Peyer's patch (tissue), 4 donors: ENCODE measurements at regions not wholly inside any gene's neighbourhood (a gene's known extent, or its start where the extent isn't known, plus 50 kb on each side); places are given as distances from the start of the nearest gene placed in this dataset.

Experiments used
- DNase-seq, 3 donors: peaks; one replicate each; pipeline ENCODE4 v3.0.0-alpha.2; 2017 to 2019
- H3K27ac ChIP-seq, 4 donors: fragments of 200-600 bp; sonication (generic); one replicate each; pipeline ENCODE4 v1.5.1; 2016 to 2019
- H3K27me3 ChIP-seq, 2 donors: fragments of 200-600 bp; sonication (generic); one replicate each; pipeline ENCODE4 v1.5.1; 2019
- H3K36me3 ChIP-seq, 3 donors: fragments of 200-600 bp; sonication (generic); one replicate each; pipeline ENCODE4 v1.5.1; 2016 to 2019
- H3K4me1 ChIP-seq, 4 donors: fragments of 200-600 bp; sonication (generic); one replicate each; pipeline ENCODE4 v1.5.1; 2016 to 2019
- H3K4me3 ChIP-seq, 4 donors: fragments of 200-600 bp; sonication (generic); 1 replicate in 3 of 4; 2 replicates in 1 of 4; pipeline ENCODE4 v1.5.1; 2016 to 2019; ENCODE audit warnings: mild to moderate bottlenecking in 1 of 4
- H3K9me3 ChIP-seq, 4 donors: fragments of 200-600 bp; sonication (generic); one replicate each; pipeline ENCODE4 v1.5.1; 2016 to 2019; ENCODE audit warnings: mild to moderate bottlenecking in 1 of 4
- POLR2A ChIP-seq, 2 donors: fragments of 450-650 bp; IDR thresholded peaks; one replicate each; pipeline ENCODE4 v1.5.1; 2017; ENCODE audit warnings: antibody characterized with exemption in 2 of 2, mild to moderate bottlenecking in 2 of 2, moderate library complexity in 2 of 2
- TF ChIP-seq, protein P1 (sequence below), 6 experiments: fragments of 450-650 bp in 4 of 6; fragments of 200-600 bp in 2 of 6; sonication (generic) in 1 of 6; IDR thresholded peaks; one replicate each; pipeline ENCODE4 v1.5.1; 2017 to 2019; ENCODE audit warnings: antibody characterized with exemption in 6 of 6, mild to moderate bottlenecking in 3 of 6, moderate library complexity in 1 of 6

DNA sequence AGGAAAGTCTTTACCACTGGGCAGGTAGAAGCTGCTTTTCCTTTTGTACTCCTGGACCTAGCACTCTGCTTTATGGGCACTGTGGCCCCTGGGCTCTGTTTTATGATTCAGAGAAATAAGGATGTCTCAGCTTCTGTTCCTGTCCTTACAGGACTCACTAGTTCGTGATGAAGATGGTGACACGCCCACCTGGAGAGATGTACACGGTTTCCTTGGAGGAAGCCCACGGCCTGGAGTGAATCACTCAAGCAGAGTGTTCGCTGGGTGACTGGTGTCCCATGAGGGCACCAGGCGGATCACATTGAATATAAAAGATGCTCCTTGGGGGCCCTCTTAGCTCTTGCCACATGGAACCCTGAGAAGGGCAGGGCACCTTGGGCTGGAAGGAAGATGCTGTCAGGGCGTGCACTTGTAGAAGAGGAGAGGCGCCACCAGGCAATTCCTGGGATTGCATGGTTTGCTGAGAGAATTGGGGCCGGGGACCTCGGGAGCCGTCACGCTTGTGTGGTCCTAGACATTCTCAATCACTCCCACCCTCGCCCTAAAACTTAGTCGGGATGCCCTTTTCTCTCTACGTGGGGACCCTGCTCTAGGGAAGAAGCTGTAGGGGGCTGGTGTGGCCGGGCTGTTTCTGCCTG is 202.6 kb downstream of the TSHZ3 start:
- H3K4me3 ChIP-seq = no peak overlapping the region
- H3K27me3 ChIP-seq = no peaks in the 10 kb centered on the region
- no peak overlapping the region for H3K27ac ChIP-seq
- no peaks in the 10 kb centered on the region for H3K4me1 ChIP-seq
- H3K36me3 ChIP-seq = no peaks in the 10 kb centered on the region
- no peaks in the 10 kb centered on the region for H3K9me3 ChIP-seq
- TF ChIP-seq, protein P1, sequence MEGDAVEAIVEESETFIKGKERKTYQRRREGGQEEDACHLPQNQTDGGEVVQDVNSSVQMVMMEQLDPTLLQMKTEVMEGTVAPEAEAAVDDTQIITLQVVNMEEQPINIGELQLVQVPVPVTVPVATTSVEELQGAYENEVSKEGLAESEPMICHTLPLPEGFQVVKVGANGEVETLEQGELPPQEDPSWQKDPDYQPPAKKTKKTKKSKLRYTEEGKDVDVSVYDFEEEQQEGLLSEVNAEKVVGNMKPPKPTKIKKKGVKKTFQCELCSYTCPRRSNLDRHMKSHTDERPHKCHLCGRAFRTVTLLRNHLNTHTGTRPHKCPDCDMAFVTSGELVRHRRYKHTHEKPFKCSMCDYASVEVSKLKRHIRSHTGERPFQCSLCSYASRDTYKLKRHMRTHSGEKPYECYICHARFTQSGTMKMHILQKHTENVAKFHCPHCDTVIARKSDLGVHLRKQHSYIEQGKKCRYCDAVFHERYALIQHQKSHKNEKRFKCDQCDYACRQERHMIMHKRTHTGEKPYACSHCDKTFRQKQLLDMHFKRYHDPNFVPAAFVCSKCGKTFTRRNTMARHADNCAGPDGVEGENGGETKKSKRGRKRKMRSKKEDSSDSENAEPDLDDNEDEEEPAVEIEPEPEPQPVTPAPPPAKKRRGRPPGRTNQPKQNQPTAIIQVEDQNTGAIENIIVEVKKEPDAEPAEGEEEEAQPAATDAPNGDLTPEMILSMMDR (IDR thresholded peaks at IDR 0.05) = no peak
- no peak for TF ChIP-seq POLR2A (IDR thresholded peaks at IDR 0.05)
- no peak for DNase-seq

DNA sequence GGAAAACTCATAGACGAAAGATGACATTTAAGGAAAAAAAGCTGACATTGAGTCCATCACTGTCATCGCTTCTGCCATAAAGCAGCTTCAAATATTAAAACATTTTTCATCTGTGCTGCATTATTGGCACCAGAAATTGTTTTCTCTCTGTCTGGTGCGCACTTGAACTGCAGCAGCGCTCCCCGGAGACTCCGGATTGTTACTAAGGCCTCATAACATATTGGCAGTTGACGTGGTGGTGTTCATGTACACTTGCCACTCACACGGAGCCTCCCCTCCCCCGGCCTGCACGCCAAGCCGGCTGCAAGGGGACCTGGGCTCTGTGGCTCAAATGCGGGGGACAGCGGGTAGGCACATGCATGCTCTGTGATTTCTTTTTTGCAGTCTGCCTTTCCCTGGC is 203.2 kb downstream of the TSHZ3 start:
- TF ChIP-seq POLR2A (IDR thresholded peaks at IDR 0.05) = no peak
- DNase-seq = no peak
- Histone ChIP-seq H3K9me3 (no peaks in the 10 kb centered on the region), H3K4me3 (no peak overlapping the region), H3K27ac (no peak overlapping the region), H3K36me3 (no peaks in the 10 kb centered on the region), H3K27me3 (no peaks in the 10 kb centered on the region), H3K4me1 (no peaks in the 10 kb centered on the region)

GRCh38 chr19:31145007-31145406 is 204.2 kb downstream of the TSHZ3 start:
- Histone ChIP-seq H3K27ac (no peak overlapping the region), H3K4me3 (no peak overlapping the region), H3K27me3 (no peaks in the 10 kb centered on the region), H3K36me3 (no peaks in the 10 kb centered on the region), H3K4me1 (no peaks in the 10 kb centered on the region), H3K9me3 (no peaks in the 10 kb centered on the region)
- no peak for DNase-seq
- no peak for TF ChIP-seq POLR2A (IDR thresholded peaks at IDR 0.05)
- TF ChIP-seq, protein P1 (IDR thresholded peaks at IDR 0.05) = no peak

GRCh38 chr19:31144075-31144870 is 205.0 kb downstream of the TSHZ3 start:
- Histone ChIP-seq H3K27me3 (no peaks in the 10 kb centered on the region), H3K36me3 (no peaks in the 10 kb centered on the region), H3K9me3 (no peaks in the 10 kb centered on the region), H3K4me1 (no peaks in the 10 kb centered on the region), H3K27ac (no peak overlapping the region), H3K4me3 (no peak overlapping the region)
- TF ChIP-seq POLR2A (IDR thresholded peaks at IDR 0.05) = no peak
- TF ChIP-seq, protein P1 (IDR thresholded peaks at IDR 0.05) = no peak
- no peak for DNase-seq

GRCh38 chr19:31141301-31141700 is 207.9 kb downstream of the TSHZ3 start:
- DNase-seq = no peak
- Histone ChIP-seq H3K36me3 (no peaks in the 10 kb centered on the region), H3K27me3 (no peaks in the 10 kb centered on the region), H3K4me3 (no peak overlapping the region), H3K4me1 (no peaks in the 10 kb centered on the region), H3K9me3 (no peaks in the 10 kb centered on the region), H3K27ac (no peak overlapping the region)
- TF ChIP-seq, protein P1 (IDR thresholded peaks at IDR 0.05) = no peak
- no peak for TF ChIP-seq POLR2A (IDR thresholded peaks at IDR 0.05)

DNA sequence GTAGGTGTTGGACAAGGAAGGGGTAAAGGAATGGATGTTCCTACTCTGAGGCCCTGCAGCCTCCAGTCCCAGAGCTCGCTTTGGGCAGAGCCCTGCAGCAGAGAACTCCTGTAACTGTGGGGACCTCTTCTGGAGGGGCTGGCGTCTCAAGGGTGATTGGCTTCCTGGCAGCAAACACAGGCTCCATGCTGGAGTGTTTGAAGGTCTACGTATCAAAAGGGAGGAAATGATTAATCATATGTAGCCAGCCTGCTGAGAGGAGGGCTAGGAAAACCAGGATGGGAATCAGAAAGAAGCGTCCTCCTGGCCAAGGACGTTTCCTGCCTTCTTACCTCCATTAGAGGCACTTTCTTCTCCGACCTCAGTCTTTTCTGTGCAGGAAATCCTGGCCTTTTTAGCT is 208.5 kb downstream of the TSHZ3 start:
- no peak overlapping the region for H3K27ac ChIP-seq
- DNase-seq = no peak
- H3K36me3 ChIP-seq = no peaks in the 10 kb centered on the region
- H3K27me3 ChIP-seq = no peaks in the 10 kb centered on the region
- TF ChIP-seq, protein P1 (IDR thresholded peaks at IDR 0.05) = no peak
- TF ChIP-seq POLR2A (IDR thresholded peaks at IDR 0.05) = no peak
- H3K4me3 ChIP-seq = no peak overlapping the region
- no peaks in the 10 kb centered on the region for H3K4me1 ChIP-seq
- no peaks in the 10 kb centered on the region for H3K9me3 ChIP-seq
